ENCODE measurements at regions not wholly inside any gene's neighbourhood (a gene's known extent, or its start where the extent isn't known, plus 50 kb on each side); places are given as distances from the start of the nearest gene placed in this dataset.

- no peak for DNase-seq
- H3K4me3 ChIP-seq, result no peak overlapping the region
- intact Hi-C loops (cut with DNase I), result no loop called here
- TF ChIP-seq POLR2A (IDR thresholded peaks at IDR 0.05), result no peak
- TF ChIP-seq EP300 (IDR thresholded peaks at IDR 0.05), result no peak
- no peak for TF ChIP-seq POLR2AphosphoS5 (IDR thresholded peaks at IDR 0.05)
- no peak for TF ChIP-seq CTCF (IDR thresholded peaks at IDR 0.05)
- H3K4me1 ChIP-seq, result no peaks in the 10 kb centered on the region
- peaks cover 0 to 15% (median 5%) of the 10 kb centered on the region in 4 donors for H3K9me3 ChIP-seq
- WGBS, 2 donors, result 88 to 93% methylated on average over 1 of the region's 1 CpG
- no peaks in the 10 kb centered on the region for H3K27me3 ChIP-seq
- H3K27ac ChIP-seq, result no peak overlapping the region
- H3K36me3 ChIP-seq, result no peaks in the 10 kb centered on the region
These were observed 231.9 kb downstream of the CHIC2 start for GRCh38 chr4:53832549-53832948.

GRCh38 chr4:53830511-53830910, 233.9 kb downstream of the CHIC2 start:
- H3K27ac ChIP-seq, result no peak overlapping the region
- intact Hi-C loops (cut with DNase I), result no loop called here
- H3K4me3 ChIP-seq, result no peak overlapping the region

GRCh38 chr4:53821179-53821851, 230.0 kb upstream of the LNX1 start:
- H3K27me3 ChIP-seq, result no peaks in the 10 kb centered on the region
- no peak for DNase-seq
- 75 to 77% methylated on average over 8 of the region's 8 CpGs for WGBS, 2 donors

More at GRCh38 chr4:53830511-53830910, 233.9 kb downstream of the CHIC2 start:
- Histone ChIP-seq H3K36me3 (no peaks in the 10 kb centered on the region), H3K9me3 (peaks cover 0 to 15% (median 5%) of the 10 kb centered on the region in 4 donors), H3K27me3 (no peaks in the 10 kb centered on the region), H3K4me1 (no peaks in the 10 kb centered on the region)
- no peak for DNase-seq
- TF ChIP-seq CTCF (IDR thresholded peaks at IDR 0.05) (no peak), EP300 (IDR thresholded peaks at IDR 0.05) (no peak), POLR2AphosphoS5 (IDR thresholded peaks at IDR 0.05) (no peak), POLR2A (IDR thresholded peaks at IDR 0.05) (no peak)

GRCh38 chr4:53818104-53818503, 226.8 kb upstream of the LNX1 start:
- intact Hi-C loops (cut with DNase I), result loop anchor here (5.0 kb wide), 2 partner anchors 379 to 1976 kb away; partner anchors contain the start of gene DCUN1D4
- no peaks in the 10 kb centered on the region for H3K9me3 ChIP-seq
- peaks cover 3 to 44% (median 32%) of the 10 kb centered on the region in 4 donors for H3K4me1 ChIP-seq
- 56 to 59% methylated on average over 5 of the region's 5 CpGs for WGBS, 2 donors
- DNase-seq, result no peak
- no peaks in the 10 kb centered on the region for H3K36me3 ChIP-seq
- H3K27me3 ChIP-seq, result no peaks in the 10 kb centered on the region
- no peak overlapping the region for H3K4me3 ChIP-seq
- TF ChIP-seq EP300 (IDR thresholded peaks at IDR 0.05), result peak in 2 of 4 donors; percentile 23 to 63
- TF ChIP-seq POLR2AphosphoS5 (IDR thresholded peaks at IDR 0.05), result peak; percentile 94 to 99 (median 98)
- no peak for TF ChIP-seq POLR2A (IDR thresholded peaks at IDR 0.05)
- TF ChIP-seq CTCF (IDR thresholded peaks at IDR 0.05), result no peak
- H3K27ac ChIP-seq, result peak overlapping the region in 2 of 4 donors; percentile 40 to 61

More at GRCh38 chr4:53821179-53821851, 230.0 kb upstream of the LNX1 start:
- Histone ChIP-seq H3K36me3 (no peaks in the 10 kb centered on the region), H3K4me1 (peaks cover 3 to 41% (median 32%) of the 10 kb centered on the region in 4 donors), H3K9me3 (no peaks in the 10 kb centered on the region), H3K27ac (peak overlapping the region in 2 of 4 donors; percentile 7 to 43), H3K4me3 (no peak overlapping the region)
- peak in 3 of 4 donors; percentile 14 to 73 (median 71) for TF ChIP-seq POLR2AphosphoS5 (IDR thresholded peaks at IDR 0.05)
- no peak for TF ChIP-seq EP300 (IDR thresholded peaks at IDR 0.05)
- no peak for TF ChIP-seq CTCF (IDR thresholded peaks at IDR 0.05)
- TF ChIP-seq POLR2A (IDR thresholded peaks at IDR 0.05), result no peak
- intact Hi-C loops (cut with DNase I), result no loop called here
